ENCODE measurements at regions not wholly inside any gene's neighbourhood (a gene's known extent, or its start where the extent isn't known, plus 50 kb on each side); places are given as distances from the start of the nearest gene placed in this dataset.

GRCh38 chr4:117814277-117815246 lies 219.7 kb upstream of the NDST3 start:
- no peak overlapping the region for H3K4me3 ChIP-seq (replicated peaks in 1 of 2; ENCODE audit: low read depth in 2 of 2, low read length in 2 of 2)
- no peak for DNase-seq (ENCODE audit: low read depth in 2 of 2)
- TF ChIP-seq, protein P1, sequence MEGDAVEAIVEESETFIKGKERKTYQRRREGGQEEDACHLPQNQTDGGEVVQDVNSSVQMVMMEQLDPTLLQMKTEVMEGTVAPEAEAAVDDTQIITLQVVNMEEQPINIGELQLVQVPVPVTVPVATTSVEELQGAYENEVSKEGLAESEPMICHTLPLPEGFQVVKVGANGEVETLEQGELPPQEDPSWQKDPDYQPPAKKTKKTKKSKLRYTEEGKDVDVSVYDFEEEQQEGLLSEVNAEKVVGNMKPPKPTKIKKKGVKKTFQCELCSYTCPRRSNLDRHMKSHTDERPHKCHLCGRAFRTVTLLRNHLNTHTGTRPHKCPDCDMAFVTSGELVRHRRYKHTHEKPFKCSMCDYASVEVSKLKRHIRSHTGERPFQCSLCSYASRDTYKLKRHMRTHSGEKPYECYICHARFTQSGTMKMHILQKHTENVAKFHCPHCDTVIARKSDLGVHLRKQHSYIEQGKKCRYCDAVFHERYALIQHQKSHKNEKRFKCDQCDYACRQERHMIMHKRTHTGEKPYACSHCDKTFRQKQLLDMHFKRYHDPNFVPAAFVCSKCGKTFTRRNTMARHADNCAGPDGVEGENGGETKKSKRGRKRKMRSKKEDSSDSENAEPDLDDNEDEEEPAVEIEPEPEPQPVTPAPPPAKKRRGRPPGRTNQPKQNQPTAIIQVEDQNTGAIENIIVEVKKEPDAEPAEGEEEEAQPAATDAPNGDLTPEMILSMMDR (IDR thresholded peaks at IDR 0.05; ENCODE audit: low read depth, low read length), result no peak

DNA sequence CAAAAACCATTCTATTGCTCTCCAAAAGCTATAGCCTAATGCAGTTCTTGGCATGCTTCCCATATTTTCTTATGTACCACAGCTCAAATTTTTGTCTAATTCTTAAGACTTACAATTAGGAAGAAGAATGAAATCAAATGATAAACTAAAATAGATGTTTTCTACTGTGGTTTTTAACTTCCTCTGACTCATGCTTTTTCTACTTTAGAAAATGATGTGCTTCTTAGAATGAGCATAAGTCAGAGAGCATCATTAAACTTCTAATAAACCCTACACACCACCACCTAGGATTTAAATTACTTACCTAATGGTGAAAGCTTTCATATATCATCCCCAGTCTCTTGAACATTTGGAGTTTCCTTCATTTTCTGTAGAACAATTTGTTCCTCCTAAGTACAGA lies 217.0 kb upstream of the NDST3 start:
- TF ChIP-seq, protein P1 (IDR thresholded peaks at IDR 0.05; ENCODE audit: low read depth, low read length), result no peak
- DNase-seq (ENCODE audit: low read depth in 2 of 2), result no peak
- H3K4me3 ChIP-seq (replicated peaks in 1 of 2; ENCODE audit: low read depth in 2 of 2, low read length in 2 of 2), result no peak overlapping the region

GRCh38 chr4:117821834-117822233 lies 212.5 kb upstream of the NDST3 start:
- DNase-seq (ENCODE audit: low read depth in 2 of 2), result no peak
- TF ChIP-seq, protein P1 (IDR thresholded peaks at IDR 0.05; ENCODE audit: low read depth, low read length), result no peak
- no peak overlapping the region for H3K4me3 ChIP-seq (replicated peaks in 1 of 2; ENCODE audit: low read depth in 2 of 2, low read length in 2 of 2)

GRCh38 chr4:117823388-117823787 lies 210.9 kb upstream of the NDST3 start:
- TF ChIP-seq, protein P1 (IDR thresholded peaks at IDR 0.05; ENCODE audit: low read depth, low read length), result no peak
- no peak for DNase-seq (ENCODE audit: low read depth in 2 of 2)
- no peak overlapping the region for H3K4me3 ChIP-seq (replicated peaks in 1 of 2; ENCODE audit: low read depth in 2 of 2, low read length in 2 of 2)

DNA sequence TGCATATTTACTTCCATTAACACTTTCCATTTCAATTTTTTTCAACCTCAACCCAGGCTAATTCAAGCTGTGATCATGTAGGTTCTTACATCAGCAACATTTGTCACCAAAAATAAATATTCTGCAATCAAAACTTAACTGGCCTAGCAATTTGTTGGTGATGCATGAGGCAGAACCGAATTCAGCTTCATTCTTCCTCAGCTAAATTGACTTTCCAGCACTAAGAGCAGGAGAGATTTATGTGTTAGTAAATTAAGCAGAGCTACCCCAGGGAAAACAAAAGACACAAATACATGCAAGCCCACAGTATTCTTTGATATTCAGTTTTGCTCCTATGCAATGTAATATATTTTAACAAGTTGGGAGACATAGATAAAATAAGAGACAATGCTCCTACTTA lies 208.7 kb upstream of the NDST3 start:
- TF ChIP-seq, protein P1 (IDR thresholded peaks at IDR 0.05; ENCODE audit: low read depth, low read length), result no peak
- no peak for DNase-seq (ENCODE audit: low read depth in 2 of 2)
- no peak overlapping the region for H3K4me3 ChIP-seq (replicated peaks in 1 of 2; ENCODE audit: low read depth in 2 of 2, low read length in 2 of 2)

DNA sequence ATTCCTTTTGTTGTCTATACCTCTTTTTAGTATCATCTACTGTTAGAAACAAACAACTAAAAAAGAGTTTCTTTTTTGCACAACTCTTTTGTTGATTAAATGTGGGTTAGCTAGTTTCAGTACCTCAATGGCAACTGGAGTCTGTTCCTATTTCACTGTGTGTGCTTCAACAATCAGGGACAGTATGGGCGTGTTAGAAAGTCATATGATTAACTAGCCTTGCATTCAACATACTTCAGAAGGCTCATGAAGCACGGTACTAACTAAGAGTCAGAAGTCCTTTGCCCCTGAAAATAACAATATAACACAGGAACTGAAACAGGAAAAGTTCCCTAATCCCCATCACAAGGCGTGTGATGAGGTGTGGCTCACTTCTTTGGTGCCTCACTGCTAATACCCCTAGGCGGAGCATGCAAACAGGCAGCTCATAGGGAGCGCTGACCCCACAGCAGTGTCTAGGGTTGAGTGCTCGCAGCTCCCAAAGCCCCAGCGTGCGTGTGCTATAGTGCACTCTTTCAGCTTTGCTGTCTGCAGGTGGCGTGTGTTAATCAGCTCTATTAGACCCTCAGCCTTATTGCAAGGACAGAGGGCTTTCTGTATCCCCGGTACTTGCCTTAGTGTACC lies 203.1 kb upstream of the NDST3 start:
- no peak for DNase-seq (ENCODE audit: low read depth in 2 of 2)
- TF ChIP-seq, protein P1 (IDR thresholded peaks at IDR 0.05; ENCODE audit: low read depth, low read length), result no peak
- H3K4me3 ChIP-seq (replicated peaks in 1 of 2; ENCODE audit: low read depth in 2 of 2, low read length in 2 of 2), result no peak overlapping the region
